Central memory CD8-positive, alpha-beta T cell (primary cell): ENCODE measurements at regions not wholly inside any gene's neighbourhood (a gene's known extent, or its start where the extent isn't known, plus 50 kb on each side); places are given as distances from the start of the nearest gene placed in this dataset.
"Not testable (repeated sequence)": the region's sequence is repeated elsewhere in the genome, so short reads cannot be mapped to it uniquely, and the experiment has no call there.

Experiments used
- ATAC-seq: fragments of 150-1000 bp; cut with Tn5 transposase; replicated peaks from 2 replicates; pipeline ENCODE4 v1.10.0; 2022; ENCODE audit warnings: mild to moderate bottlenecking, moderate FRiP score, moderate number of reproducible peaks; ENCODE audit not compliant: poor library complexity, severe bottlenecking; ENCODE audit errors: extremely low read depth
- DNase-seq, 2 donors: peaks; one replicate each; pipeline ENCODE4 v3.0.0; 2021; ENCODE audit warnings: low spot score in 2 of 2
- H3K27ac Mint-ChIP-seq: one replicate; pipeline ENCODE4 v1.8.0; 2022; ENCODE audit warnings: low read depth, mild to moderate bottlenecking, moderate library complexity, mixed read lengths
- H3K27me3 Mint-ChIP-seq: one replicate; pipeline ENCODE4 v1.8.0; 2022; ENCODE audit warnings: mixed read lengths
- H3K36me3 Mint-ChIP-seq: one replicate; pipeline ENCODE4 v1.8.0; 2022; ENCODE audit warnings: mild to moderate bottlenecking, moderate library complexity, mixed read lengths; ENCODE audit not compliant: insufficient read depth
- H3K4me1 Mint-ChIP-seq: one replicate; pipeline ENCODE4 v1.8.0; 2022; ENCODE audit warnings: mixed read lengths
- H3K4me3 Mint-ChIP-seq: one replicate; pipeline ENCODE4 v1.8.0; 2022; ENCODE audit warnings: mild to moderate bottlenecking, moderate library complexity, mixed read lengths
- H3K9me3 Mint-ChIP-seq: one replicate; pipeline ENCODE4 v1.8.0; 2022; ENCODE audit warnings: mixed read lengths

DNA sequence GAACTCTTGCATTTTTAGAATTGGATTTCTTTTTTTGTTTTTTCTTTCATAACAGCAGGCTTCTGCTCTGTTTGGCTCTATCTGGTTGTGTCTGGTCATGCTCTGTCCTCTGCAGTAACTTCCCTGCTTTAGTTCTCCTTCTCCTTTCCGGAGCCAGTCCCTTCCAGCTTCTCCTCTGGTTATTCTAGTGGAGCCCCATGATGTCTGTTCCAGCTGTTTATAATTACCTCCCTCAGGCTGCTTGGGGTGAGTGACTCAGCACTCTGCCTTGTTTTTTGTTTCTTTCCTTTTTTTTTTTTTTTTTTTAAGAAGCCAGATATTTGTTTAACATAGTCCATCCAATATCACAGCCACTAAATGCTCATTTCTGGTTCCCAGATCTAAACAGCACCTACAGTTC lies 409.6 kb downstream of the MAFB start:
- peaks cover 15% of the 10 kb centered on the region for H3K27me3 Mint-ChIP-seq
- peaks cover 4% of the 10 kb centered on the region for H3K9me3 Mint-ChIP-seq
- ATAC-seq (no peak), DNase-seq (no peak)
- H3K4me1 Mint-ChIP-seq: no peaks in the 10 kb centered on the region
- H3K4me3 Mint-ChIP-seq: no peak overlapping the region
- H3K27ac Mint-ChIP-seq: no peak overlapping the region
- peaks cover 2% of the 10 kb centered on the region for H3K36me3 Mint-ChIP-seq

DNA sequence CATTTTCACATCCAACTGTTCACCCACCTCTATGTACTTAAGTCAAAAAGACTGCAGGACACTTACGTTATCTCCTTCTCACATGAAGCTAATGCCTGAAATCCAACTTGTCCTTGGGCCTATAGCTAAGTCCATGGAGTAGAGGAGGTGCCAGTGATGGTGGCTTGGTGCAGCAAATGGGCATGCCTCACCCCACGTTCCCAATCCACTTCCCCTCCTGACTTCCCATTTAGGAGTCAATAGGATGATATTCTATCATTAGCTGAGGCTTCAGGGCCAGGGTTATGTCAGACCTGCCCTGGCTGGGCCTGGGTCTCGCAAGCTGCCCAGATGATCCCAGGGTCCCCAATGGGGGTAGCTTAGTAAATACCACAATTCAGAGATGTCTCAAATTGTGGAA lies 410.4 kb downstream of the MAFB start:
- H3K36me3 Mint-ChIP-seq: peaks cover 1% of the 10 kb centered on the region
- ATAC-seq: no peak

DNA sequence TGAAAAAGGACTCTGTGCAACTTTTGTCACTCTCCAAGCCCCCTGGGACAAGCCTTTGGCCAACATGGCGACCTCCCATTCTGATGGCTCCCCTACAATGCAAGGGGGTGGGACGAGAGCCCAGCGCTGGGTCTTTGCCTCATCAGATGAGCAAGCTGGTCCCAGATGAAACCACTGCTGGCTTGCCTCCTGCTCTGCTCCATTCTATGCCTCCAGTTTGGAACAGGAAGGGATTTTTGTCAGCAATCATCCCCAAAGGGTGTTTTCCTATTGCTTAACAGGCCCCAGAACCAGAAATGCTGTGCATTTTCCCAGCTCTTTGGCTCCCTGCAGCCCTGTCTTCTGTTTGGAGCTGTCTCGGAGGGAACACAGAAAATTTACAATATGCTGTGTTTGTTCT lies 412.7 kb downstream of the MAFB start:
- H3K9me3 Mint-ChIP-seq: peaks cover 4% of the 10 kb centered on the region
- H3K27ac Mint-ChIP-seq: no peak overlapping the region
- H3K27me3 Mint-ChIP-seq: peaks cover 15% of the 10 kb centered on the region
- no peak for DNase-seq
- no peaks in the 10 kb centered on the region for H3K36me3 Mint-ChIP-seq
- no peak for ATAC-seq
- H3K4me1 Mint-ChIP-seq: no peaks in the 10 kb centered on the region
- H3K4me3 Mint-ChIP-seq: no peak overlapping the region

More for the DNA sequence above, 410.4 kb downstream of the MAFB start:
- no peaks in the 10 kb centered on the region for H3K4me1 Mint-ChIP-seq
- no peak overlapping the region for H3K27ac Mint-ChIP-seq
- peaks cover 15% of the 10 kb centered on the region for H3K27me3 Mint-ChIP-seq
- DNase-seq: no peak
- H3K4me3 Mint-ChIP-seq: no peak overlapping the region
- H3K9me3 Mint-ChIP-seq: peaks cover 4% of the 10 kb centered on the region

DNA sequence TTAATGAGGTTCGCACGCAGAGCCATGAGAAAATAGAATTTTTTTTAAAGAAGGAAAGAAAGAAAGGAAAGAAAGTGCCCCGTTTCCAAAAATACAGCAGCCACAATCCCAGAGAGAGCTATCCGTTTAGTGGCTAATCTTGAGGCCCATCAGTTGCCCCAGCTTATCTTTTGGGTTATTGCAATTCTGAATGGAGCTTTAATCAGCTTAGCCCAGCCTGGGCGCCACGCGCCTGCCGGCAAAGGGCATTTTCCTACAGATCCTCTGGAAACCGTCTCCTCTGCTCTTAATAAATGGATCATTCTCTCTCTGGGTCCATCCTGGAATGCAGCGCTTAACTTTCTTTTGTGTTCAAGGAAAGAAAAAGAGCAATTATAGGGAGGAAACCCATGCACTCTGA lies 413.3 kb downstream of the MAFB start:
- Mint-ChIP-seq H3K4me1 (no peaks in the 10 kb centered on the region), H3K4me3 (no peak overlapping the region), H3K27me3 (peaks cover 13% of the 10 kb centered on the region), H3K9me3 (peaks cover 4% of the 10 kb centered on the region), H3K36me3 (no peaks in the 10 kb centered on the region), H3K27ac (no peak overlapping the region)
- no peak for ATAC-seq
- no peak for DNase-seq

DNA sequence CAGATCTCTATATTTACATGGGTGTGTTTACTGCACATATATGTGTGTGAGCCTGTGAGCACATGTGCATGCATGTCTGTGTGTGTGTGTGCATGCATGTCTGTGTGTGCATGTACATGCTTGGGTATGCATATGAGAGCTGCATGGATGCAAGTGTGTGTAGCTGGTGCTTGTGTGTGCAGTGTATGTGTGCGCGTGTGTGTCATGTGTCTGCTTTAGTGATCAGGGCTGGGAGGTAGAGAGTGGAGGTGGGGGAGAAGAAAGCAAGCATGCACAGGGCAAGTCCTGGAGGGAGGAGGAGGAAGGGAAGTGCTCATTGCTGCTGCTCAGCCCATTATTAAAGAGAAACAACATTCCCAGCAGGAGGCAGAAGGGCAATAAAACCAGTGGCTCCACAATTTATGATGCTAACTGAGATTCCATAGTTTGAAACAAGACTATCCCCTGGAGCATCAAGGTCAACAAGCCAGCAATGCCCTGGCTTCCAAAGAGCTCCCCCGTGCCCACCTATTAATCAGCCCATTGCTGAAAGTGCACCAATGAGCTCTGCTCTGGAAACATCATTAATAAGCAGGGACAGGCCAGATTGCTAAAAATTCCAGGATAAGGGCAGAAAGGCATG lies 414.0 kb downstream of the MAFB start:
- H3K9me3 Mint-ChIP-seq: no peaks in the 10 kb centered on the region
- ATAC-seq: no peak
- H3K27me3 Mint-ChIP-seq: peaks cover 6% of the 10 kb centered on the region
- no peak overlapping the region for H3K4me3 Mint-ChIP-seq
- no peak overlapping the region for H3K27ac Mint-ChIP-seq
- no peak for DNase-seq
- H3K4me1 Mint-ChIP-seq: no peaks in the 10 kb centered on the region
- H3K36me3 Mint-ChIP-seq: no peaks in the 10 kb centered on the region

DNA sequence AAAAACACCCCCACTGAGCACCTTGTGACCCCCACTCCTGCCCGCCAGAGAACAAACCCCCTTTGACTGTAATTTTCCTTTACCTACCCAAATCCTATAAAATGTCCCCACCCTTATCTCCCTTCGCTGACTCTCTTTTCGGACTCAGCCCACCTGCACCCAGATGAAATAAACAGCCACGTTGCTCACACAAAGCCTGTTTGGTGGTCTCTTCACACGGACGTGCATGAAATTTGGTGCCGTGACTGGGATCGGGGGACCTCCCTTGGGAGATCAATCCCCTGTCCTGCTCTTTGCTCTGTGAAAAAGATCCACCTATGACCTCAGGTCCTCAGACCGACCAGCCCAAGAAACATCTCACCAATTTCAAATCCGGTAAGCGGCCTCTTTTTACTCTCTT lies 419.8 kb downstream of the MAFB start:
- not testable (repeated sequence) for H3K27ac Mint-ChIP-seq, H3K27me3 Mint-ChIP-seq, ATAC-seq, H3K36me3 Mint-ChIP-seq, H3K9me3 Mint-ChIP-seq, DNase-seq, H3K4me3 Mint-ChIP-seq, H3K4me1 Mint-ChIP-seq

DNA sequence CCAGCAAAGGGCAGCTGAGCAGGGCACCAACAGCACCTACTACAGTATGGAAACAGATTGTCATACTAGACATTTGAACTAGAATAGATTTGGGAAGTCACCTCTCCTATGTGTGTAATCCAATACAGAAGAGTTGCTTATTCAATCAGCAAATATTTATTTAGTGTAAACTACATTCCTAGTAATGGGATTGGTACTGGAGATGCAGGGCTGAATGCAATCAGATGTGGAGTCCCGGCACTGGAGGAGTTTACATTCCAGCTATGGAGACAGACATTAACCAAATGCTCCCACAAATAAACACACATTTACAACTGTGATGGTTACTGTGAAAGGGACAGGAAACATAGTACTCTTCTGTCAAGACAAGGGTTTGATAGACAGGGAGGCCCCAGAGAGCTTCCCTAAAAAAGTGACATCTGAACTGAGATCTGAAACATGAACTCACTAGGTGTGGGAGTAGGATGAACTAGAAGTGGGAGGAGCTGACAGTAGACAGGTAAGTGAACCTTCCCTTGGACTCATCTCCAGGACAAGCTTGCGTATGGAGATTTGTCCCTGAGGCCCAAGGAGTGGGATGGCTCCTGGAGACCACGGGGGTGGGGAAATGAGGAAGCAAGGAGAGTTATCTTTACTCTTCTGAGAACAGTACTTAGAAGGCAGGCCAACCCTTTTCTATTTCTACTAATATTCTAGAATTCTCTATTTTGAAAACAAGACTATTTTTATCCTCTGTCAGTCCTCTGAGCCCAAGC lies 420.5 kb downstream of the MAFB start:
- no peak overlapping the region for H3K27ac Mint-ChIP-seq
- ATAC-seq (no peak), DNase-seq (no peak)
- H3K27me3 Mint-ChIP-seq: no peaks in the 10 kb centered on the region
- H3K9me3 Mint-ChIP-seq: no peaks in the 10 kb centered on the region
- no peaks in the 10 kb centered on the region for H3K4me1 Mint-ChIP-seq
- H3K36me3 Mint-ChIP-seq: no peaks in the 10 kb centered on the region
- H3K4me3 Mint-ChIP-seq: no peak overlapping the region

DNA sequence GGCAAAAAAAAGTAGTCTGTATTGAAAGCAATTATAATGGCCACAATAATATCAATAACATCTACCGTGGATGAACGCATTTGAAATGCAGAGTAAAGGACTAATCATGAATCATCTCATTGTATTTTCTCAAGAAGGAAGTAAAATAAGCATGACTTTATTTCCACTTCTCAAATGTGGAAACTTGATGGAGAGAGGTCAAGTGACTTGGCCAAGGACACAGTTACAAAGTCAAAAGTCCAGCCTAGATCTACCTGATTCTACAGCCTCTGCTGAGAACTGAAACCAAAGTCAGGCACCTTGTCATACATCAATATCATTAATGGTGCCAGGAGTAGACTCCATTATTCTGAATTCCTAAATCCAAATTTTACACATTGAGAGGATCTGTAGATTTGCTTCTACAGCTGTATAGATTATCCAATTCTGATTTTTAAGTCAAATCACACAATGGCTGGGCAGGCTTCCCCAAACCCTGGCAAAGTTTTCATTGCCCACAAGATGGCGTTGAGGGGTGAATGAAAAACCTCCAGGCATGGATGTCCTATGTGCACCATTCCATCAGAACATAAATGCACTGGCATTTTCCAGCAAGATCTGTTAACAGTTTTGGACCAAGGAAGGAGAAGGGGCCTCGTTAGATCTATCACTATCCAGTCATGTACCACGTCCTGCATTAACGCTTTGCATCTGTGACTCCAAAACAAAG lies 423.1 kb downstream of the MAFB start:
- no peak for ATAC-seq
- no peaks in the 10 kb centered on the region for H3K9me3 Mint-ChIP-seq
- H3K4me1 Mint-ChIP-seq: no peaks in the 10 kb centered on the region
- DNase-seq: no peak
- H3K27ac Mint-ChIP-seq: no peak overlapping the region
- no peak overlapping the region for H3K4me3 Mint-ChIP-seq
- peaks cover 9% of the 10 kb centered on the region for H3K27me3 Mint-ChIP-seq
- H3K36me3 Mint-ChIP-seq: no peaks in the 10 kb centered on the region

DNA sequence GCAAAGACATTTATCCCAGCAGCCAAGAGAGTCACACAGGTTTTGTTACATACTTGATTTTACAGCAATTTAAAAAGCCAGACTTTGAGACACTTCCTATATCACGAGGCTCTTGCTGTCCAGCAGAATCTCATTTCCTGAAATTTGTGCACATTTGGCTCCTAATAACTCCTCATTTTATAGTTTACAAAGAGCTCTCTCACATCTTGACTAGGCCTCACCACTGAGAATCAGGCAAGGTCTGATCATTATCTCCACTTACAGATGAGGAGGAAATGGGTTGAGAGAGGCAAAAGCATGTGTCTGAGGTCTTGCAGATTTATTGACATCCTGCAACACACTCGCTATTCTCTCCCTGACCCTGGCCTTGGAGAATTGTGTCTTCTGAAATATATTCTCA lies 426.8 kb downstream of the MAFB start:
- DNase-seq (no peak), ATAC-seq (no peak)
- no peak overlapping the region for H3K4me3 Mint-ChIP-seq
- no peak overlapping the region for H3K27ac Mint-ChIP-seq
- no peaks in the 10 kb centered on the region for H3K36me3 Mint-ChIP-seq
- H3K4me1 Mint-ChIP-seq: no peaks in the 10 kb centered on the region
- peaks cover 9% of the 10 kb centered on the region for H3K27me3 Mint-ChIP-seq
- H3K9me3 Mint-ChIP-seq: no peaks in the 10 kb centered on the region

DNA sequence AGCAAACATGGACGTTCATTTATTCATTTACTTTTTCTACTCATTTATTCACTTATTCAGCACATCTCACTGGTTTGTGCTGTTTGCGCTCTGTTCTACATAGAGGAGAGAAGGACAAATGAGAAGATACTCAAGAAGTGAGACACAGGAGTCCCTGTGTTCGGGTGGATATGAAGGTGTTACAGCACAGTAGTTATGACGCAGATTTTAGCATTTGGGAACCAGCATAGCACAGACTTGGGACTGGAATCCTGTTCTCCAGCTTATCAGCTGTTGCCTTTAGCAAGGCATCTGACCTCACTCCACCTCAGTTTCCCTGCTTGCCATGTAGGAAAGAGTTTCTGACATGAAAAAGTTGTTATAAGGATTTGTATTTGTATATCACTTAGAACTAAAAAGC lies 430.1 kb downstream of the MAFB start:
- no peak for ATAC-seq
- DNase-seq: no peak
- Mint-ChIP-seq H3K4me3 (no peak overlapping the region), H3K36me3 (no peaks in the 10 kb centered on the region), H3K27ac (no peak overlapping the region), H3K4me1 (no peaks in the 10 kb centered on the region), H3K27me3 (peaks cover 20% of the 10 kb centered on the region), H3K9me3 (no peaks in the 10 kb centered on the region)

DNA sequence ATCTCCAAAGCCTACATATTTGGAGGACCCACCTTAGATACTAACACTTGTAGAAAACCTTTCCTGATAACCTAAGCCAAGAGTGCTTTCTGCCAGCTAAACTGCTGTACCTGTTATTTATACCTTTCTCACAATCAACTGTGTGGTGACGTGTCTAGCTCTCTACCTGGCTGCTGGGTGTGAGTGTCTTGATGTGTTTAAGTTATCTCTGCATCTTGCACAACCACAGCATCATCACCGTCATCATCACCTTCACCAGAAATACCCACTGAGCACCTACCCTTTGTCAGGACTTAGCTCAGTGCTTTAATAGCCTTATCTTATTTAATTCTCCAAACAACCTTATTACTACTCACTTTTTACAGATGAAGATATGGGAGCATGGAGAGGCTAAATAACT lies 431.3 kb downstream of the MAFB start:
- H3K27me3 Mint-ChIP-seq: peaks cover 14% of the 10 kb centered on the region
- H3K4me1 Mint-ChIP-seq: no peaks in the 10 kb centered on the region
- ATAC-seq (no peak), DNase-seq (no peak)
- no peaks in the 10 kb centered on the region for H3K9me3 Mint-ChIP-seq
- H3K36me3 Mint-ChIP-seq: no peaks in the 10 kb centered on the region
- H3K27ac Mint-ChIP-seq: no peak overlapping the region
- H3K4me3 Mint-ChIP-seq: no peak overlapping the region

DNA sequence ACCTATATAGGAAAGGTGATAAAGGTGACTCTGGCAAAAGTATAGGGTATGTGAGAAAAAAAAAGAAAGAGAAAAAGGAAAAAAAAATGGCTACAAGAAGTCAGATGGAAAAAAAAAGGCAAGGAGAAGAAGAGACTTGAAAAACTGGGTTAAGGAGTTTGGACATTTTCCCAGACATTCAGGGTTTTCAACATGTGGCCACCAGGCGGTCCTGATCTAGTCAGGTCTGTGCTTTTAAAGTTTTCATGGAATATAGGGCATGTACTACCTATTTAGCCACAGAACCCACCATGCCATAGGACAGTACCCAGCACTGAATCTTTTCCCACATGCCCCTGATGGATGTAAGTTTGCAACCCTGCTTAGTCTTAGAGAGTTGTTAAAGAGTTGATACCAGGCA lies 433.7 kb downstream of the MAFB start:
- no peak overlapping the region for H3K27ac Mint-ChIP-seq
- ATAC-seq (no peak), DNase-seq (no peak)
- no peaks in the 10 kb centered on the region for H3K4me1 Mint-ChIP-seq
- no peaks in the 10 kb centered on the region for H3K36me3 Mint-ChIP-seq
- H3K9me3 Mint-ChIP-seq: no peaks in the 10 kb centered on the region
- no peak overlapping the region for H3K4me3 Mint-ChIP-seq
- peaks cover 10% of the 10 kb centered on the region for H3K27me3 Mint-ChIP-seq
